Peyer's patch (tissue), 4 donors: ENCODE measurements at regions not wholly inside any gene's neighbourhood (a gene's known extent, or its start where the extent isn't known, plus 50 kb on each side); places are given as distances from the start of the nearest gene placed in this dataset.
"Not testable (repeated sequence)": the region's sequence is repeated elsewhere in the genome, so short reads cannot be mapped to it uniquely, and the experiment has no call there.

Experiments used
- DNase-seq, 3 donors: peaks; one replicate each; pipeline ENCODE4 v3.0.0-alpha.2; 2017 to 2019
- H3K27ac ChIP-seq, 4 donors: fragments of 200-600 bp; sonication (generic); one replicate each; pipeline ENCODE4 v1.5.1; 2016 to 2019
- H3K27me3 ChIP-seq, 2 donors: fragments of 200-600 bp; sonication (generic); one replicate each; pipeline ENCODE4 v1.5.1; 2019
- H3K36me3 ChIP-seq, 3 donors: fragments of 200-600 bp; sonication (generic); one replicate each; pipeline ENCODE4 v1.5.1; 2016 to 2019
- H3K4me1 ChIP-seq, 4 donors: fragments of 200-600 bp; sonication (generic); one replicate each; pipeline ENCODE4 v1.5.1; 2016 to 2019
- H3K4me3 ChIP-seq, 4 donors: fragments of 200-600 bp; sonication (generic); 1 replicate in 3 of 4; 2 replicates in 1 of 4; pipeline ENCODE4 v1.5.1; 2016 to 2019; ENCODE audit warnings: mild to moderate bottlenecking in 1 of 4
- H3K9me3 ChIP-seq, 4 donors: fragments of 200-600 bp; sonication (generic); one replicate each; pipeline ENCODE4 v1.5.1; 2016 to 2019; ENCODE audit warnings: mild to moderate bottlenecking in 1 of 4
- POLR2A ChIP-seq, 2 donors: fragments of 450-650 bp; IDR thresholded peaks; one replicate each; pipeline ENCODE4 v1.5.1; 2017; ENCODE audit warnings: antibody characterized with exemption in 2 of 2, mild to moderate bottlenecking in 2 of 2, moderate library complexity in 2 of 2
- TF ChIP-seq, protein P1 (sequence below), 6 experiments: fragments of 450-650 bp in 4 of 6; fragments of 200-600 bp in 2 of 6; sonication (generic) in 1 of 6; IDR thresholded peaks; one replicate each; pipeline ENCODE4 v1.5.1; 2017 to 2019; ENCODE audit warnings: antibody characterized with exemption in 6 of 6, mild to moderate bottlenecking in 3 of 6, moderate library complexity in 1 of 6

DNA sequence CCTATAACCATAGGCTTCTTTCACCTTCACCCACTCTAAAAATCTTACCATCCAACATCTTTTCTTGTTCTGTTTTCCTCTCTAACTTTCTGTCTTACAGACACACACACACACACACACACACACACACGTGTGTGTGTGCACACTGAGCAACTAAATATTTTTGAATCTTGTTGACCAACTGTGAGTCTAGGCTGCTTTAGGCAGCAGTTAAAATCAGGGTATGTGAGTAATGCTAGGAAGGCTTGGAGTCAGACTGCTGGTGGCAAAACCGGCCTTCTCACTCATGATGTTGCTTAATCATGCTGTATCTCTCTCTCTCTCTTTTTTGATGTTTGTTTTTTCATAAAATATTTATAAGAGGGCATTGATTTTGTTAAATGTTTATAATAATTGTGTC, 103.1 kb upstream of the TBX18 start:
- Histone ChIP-seq H3K4me3 (no peak overlapping the region), H3K27me3 (no peaks in the 10 kb centered on the region), H3K27ac (no peak overlapping the region), H3K9me3 (no peaks in the 10 kb centered on the region), H3K4me1 (no peaks in the 10 kb centered on the region), H3K36me3 (no peaks in the 10 kb centered on the region)
- TF ChIP-seq POLR2A (IDR thresholded peaks at IDR 0.05), result no peak
- TF ChIP-seq, protein P1, sequence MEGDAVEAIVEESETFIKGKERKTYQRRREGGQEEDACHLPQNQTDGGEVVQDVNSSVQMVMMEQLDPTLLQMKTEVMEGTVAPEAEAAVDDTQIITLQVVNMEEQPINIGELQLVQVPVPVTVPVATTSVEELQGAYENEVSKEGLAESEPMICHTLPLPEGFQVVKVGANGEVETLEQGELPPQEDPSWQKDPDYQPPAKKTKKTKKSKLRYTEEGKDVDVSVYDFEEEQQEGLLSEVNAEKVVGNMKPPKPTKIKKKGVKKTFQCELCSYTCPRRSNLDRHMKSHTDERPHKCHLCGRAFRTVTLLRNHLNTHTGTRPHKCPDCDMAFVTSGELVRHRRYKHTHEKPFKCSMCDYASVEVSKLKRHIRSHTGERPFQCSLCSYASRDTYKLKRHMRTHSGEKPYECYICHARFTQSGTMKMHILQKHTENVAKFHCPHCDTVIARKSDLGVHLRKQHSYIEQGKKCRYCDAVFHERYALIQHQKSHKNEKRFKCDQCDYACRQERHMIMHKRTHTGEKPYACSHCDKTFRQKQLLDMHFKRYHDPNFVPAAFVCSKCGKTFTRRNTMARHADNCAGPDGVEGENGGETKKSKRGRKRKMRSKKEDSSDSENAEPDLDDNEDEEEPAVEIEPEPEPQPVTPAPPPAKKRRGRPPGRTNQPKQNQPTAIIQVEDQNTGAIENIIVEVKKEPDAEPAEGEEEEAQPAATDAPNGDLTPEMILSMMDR (IDR thresholded peaks at IDR 0.05), result no peak
- no peak for DNase-seq

DNA sequence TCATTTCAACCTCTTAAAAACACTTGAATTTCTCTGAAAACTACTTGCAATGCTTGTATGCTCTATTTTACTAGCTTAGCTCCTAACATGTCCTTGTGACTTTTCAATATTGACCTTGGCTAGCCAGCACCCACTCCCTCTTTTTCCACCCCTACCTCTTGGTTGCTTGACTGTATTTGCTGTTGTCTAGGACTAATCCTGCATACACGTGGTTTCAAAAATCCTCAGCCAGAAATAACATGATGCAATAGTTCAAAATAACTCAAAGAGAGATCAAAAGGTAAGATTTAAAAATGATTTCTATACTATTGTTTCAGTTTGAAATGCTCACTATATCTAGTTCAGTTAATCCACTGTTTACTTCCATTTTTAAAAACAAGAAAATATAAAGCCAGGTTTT, 102.3 kb upstream of the TBX18 start:
- no peaks in the 10 kb centered on the region for H3K9me3 ChIP-seq
- H3K27ac ChIP-seq, result no peak overlapping the region
- H3K27me3 ChIP-seq, result no peaks in the 10 kb centered on the region
- no peaks in the 10 kb centered on the region for H3K4me1 ChIP-seq
- H3K4me3 ChIP-seq, result no peak overlapping the region
- TF ChIP-seq, protein P1 (IDR thresholded peaks at IDR 0.05), result no peak
- no peak for TF ChIP-seq POLR2A (IDR thresholded peaks at IDR 0.05)
- no peak for DNase-seq
- no peaks in the 10 kb centered on the region for H3K36me3 ChIP-seq

DNA sequence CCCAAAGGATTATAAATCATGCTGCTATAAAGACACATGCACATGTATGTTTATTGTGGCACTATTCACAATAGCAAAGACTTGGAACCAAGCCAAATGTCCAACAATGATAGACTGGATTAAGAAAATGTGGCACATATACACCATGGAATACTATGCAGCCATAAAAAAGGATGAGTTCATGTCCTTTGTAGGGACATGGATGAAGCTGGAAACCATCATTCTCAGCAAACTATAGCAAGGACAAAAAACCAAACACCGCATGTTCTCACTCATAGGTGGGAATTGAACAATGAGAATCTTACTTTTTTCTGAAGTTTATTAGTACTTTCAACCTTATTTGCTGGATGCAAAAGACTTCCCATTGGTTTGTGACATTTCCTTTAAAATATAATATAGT, 101.0 kb upstream of the TBX18 start:
- H3K4me3 ChIP-seq, DNase-seq, H3K36me3 ChIP-seq, H3K27me3 ChIP-seq, H3K27ac ChIP-seq, H3K9me3 ChIP-seq, H3K4me1 ChIP-seq: not testable (repeated sequence)

DNA sequence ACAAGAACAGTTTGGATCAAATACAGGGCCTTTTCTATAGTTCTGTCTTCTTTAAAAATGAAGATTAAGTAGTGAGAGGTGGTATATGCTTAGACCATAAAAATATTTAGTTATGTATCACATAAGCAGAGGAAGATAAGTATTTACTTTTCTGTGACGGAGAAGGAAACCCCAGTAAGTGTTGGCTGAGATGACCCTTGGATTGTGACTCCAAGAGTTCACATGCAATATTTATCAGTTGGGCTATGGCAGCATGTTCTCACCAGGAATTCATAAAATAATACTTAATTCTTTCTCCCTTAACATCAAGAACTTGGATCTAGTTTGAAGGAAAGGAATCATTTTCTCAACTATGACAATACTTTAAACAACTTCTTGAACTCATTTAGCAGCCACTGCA, 98.4 kb upstream of the TBX18 start:
- H3K4me3 ChIP-seq, result no peak overlapping the region
- no peak for DNase-seq
- no peaks in the 10 kb centered on the region for H3K36me3 ChIP-seq
- H3K27ac ChIP-seq, result no peak overlapping the region
- H3K27me3 ChIP-seq, result no peaks in the 10 kb centered on the region
- no peak for TF ChIP-seq POLR2A (IDR thresholded peaks at IDR 0.05)
- TF ChIP-seq, protein P1 (IDR thresholded peaks at IDR 0.05), result no peak
- no peaks in the 10 kb centered on the region for H3K9me3 ChIP-seq
- H3K4me1 ChIP-seq, result no peaks in the 10 kb centered on the region

DNA sequence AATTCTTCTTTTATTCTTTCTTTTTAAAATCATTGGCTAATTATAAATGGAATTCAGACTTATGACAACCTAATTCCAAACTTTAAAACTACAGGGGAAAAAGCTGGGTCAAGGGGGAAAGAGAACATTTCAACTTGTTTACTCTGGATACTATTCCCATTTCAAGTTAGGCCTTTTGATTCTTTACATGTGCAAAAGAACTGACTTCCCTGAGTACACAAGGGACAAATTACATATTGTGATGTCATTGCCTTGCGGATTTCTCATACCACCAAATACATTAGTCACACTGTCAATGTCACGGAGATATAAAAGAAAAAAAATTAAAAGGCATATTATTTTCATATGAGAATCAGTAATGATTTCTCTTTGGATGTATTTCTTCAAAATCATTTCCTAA, 96.5 kb upstream of the TBX18 start:
- Histone ChIP-seq H3K27me3 (no peaks in the 10 kb centered on the region), H3K27ac (no peak overlapping the region), H3K4me3 (no peak overlapping the region), H3K36me3 (no peaks in the 10 kb centered on the region), H3K4me1 (no peaks in the 10 kb centered on the region), H3K9me3 (no peaks in the 10 kb centered on the region)
- no peak for TF ChIP-seq POLR2A (IDR thresholded peaks at IDR 0.05)
- TF ChIP-seq, protein P1 (IDR thresholded peaks at IDR 0.05), result no peak
- no peak for DNase-seq

- Histone ChIP-seq H3K36me3 (no peaks in the 10 kb centered on the region), H3K27me3 (no peaks in the 10 kb centered on the region), H3K4me3 (no peak overlapping the region), H3K27ac (no peak overlapping the region), H3K9me3 (no peaks in the 10 kb centered on the region), H3K4me1 (no peaks in the 10 kb centered on the region)
- TF ChIP-seq POLR2A (IDR thresholded peaks at IDR 0.05), result no peak
- TF ChIP-seq, protein P1 (IDR thresholded peaks at IDR 0.05), result no peak
- no peak for DNase-seq
Observed at GRCh38 chr6:84860509-84860908, 96.1 kb upstream of the TBX18 start.
